Panc1 (cell line): ENCODE measurements at regions not wholly inside any gene's neighbourhood (a gene's known extent, or its start where the extent isn't known, plus 50 kb on each side); places are given as distances from the start of the nearest gene placed in this dataset.

Experiments
- ATAC-seq: fragments of 200-7000 bp; cut with Tn5 transposase; 2 replicates; pipeline ENCODE4 v1.9.1; 2020; ENCODE audit warnings: mild to moderate bottlenecking, moderate library complexity
- BruUV-seq: library from RNA; stranded (reverse); fragments of 400-500 nt; replicated peaks from 2 replicates; lab custom pipeline; 2021; lab: Mats Ljungman, UMichigan
- CTCF ChIA-PET: fragments of 300-600 bp; sonication (Branson Sonifier 250); formaldehyde crosslinking; loops from one replicate; lab custom pipeline; 2022; ENCODE audit warnings: antibody characterized with exemption; lab: Charles Lee
- POLR2A ChIA-PET: fragments of 300-600 bp; sonication (Branson Sonifier 250); formaldehyde crosslinking; loops from one replicate; lab custom pipeline; 2022; ENCODE audit warnings: antibody characterized with exemption; lab: Charles Lee
- DNase-seq: peaks from one replicate; pipeline ENCODE4 v3.0.0-alpha.2; 2010; ENCODE audit warnings: low read depth, low spot score
- H3K27ac ChIP-seq: 2 replicates; pipeline ENCODE4 v1.5.1; 2011; ENCODE audit warnings: mild to moderate bottlenecking, low read length, inconsistent platforms
- H3K27me3 ChIP-seq: fragments of 200-500 bp; sonication (Bioruptor generic); 2 replicates; pipeline ENCODE4 v1.6.0; 2014; ENCODE audit warnings: low read length, inconsistent platforms; ENCODE audit not compliant: control insufficient read depth, insufficient read depth
- H3K36me3 ChIP-seq: fragments of 200-500 bp; sonication (Bioruptor generic); 2 replicates; pipeline ENCODE4 v1.5.1; 2014; ENCODE audit warnings: inconsistent platforms, mild to moderate bottlenecking, low read length, moderate library complexity; ENCODE audit not compliant: control insufficient read depth, insufficient read depth
- H3K4me1 ChIP-seq: 2 replicates; pipeline ENCODE4 v1.5.1; 2011; ENCODE audit warnings: inconsistent platforms, mild to moderate bottlenecking, low read length, moderate library complexity; ENCODE audit not compliant: control insufficient read depth, insufficient read depth
- H3K4me3 ChIP-seq, 2 experiments: 2 replicates each; pipeline ENCODE4 v1.5.1; 2011 to 2012; ENCODE audit warnings: low read depth in 2 of 2, low read length in 2 of 2, mild to moderate bottlenecking in 2 of 2, inconsistent platforms in 1 of 2, moderate library complexity in 1 of 2
- H3K9me3 ChIP-seq: fragments of 200-500 bp; sonication (Bioruptor generic); 2 replicates; pipeline ENCODE4 v1.5.1; 2014; ENCODE audit warnings: low read depth, mild to moderate bottlenecking, inconsistent platforms, low read length, moderate library complexity; ENCODE audit not compliant: control insufficient read depth, insufficient read depth
- POLR2AphosphoS5 ChIP-seq: IDR thresholded peaks from 2 replicates; pipeline ENCODE4 v1.6.1; 2012; ENCODE audit warnings: mild to moderate bottlenecking, low read depth, low read length, moderate library complexity
- REST ChIP-seq, 2 experiments: IDR thresholded peaks; 2 replicates each; pipeline ENCODE4 v1.6.1; 2011 to 2012; ENCODE audit warnings: low read depth in 2 of 2, control low read depth in 1 of 2, low read length in 1 of 2, mild to moderate bottlenecking in 1 of 2, moderate library complexity in 1 of 2; ENCODE audit not compliant: insufficient read depth in 1 of 2
- SIN3A ChIP-seq: IDR thresholded peaks from 2 replicates; pipeline ENCODE4 v1.6.1; 2012; ENCODE audit warnings: low read depth, mild to moderate bottlenecking, low read length, moderate library complexity, borderline replicate concordance; ENCODE audit not compliant: insufficient read depth
- TCF7L2 ChIP-seq: IDR thresholded peaks from 2 replicates; pipeline ENCODE4 v1.6.1; 2011; ENCODE audit warnings: mild to moderate bottlenecking, low read depth, low read length, inconsistent platforms
- in situ Hi-C: cut with HindIII; loops from 2 replicates; pipeline ENCODE4 v1.10.0; 2016; ENCODE audit warnings: low sequenced_read_pairs, low pct_unique_long_range_greater_than_20kb
- intact Hi-C: fragments of 100-400 bp; cut with micrococcal nuclease; formaldehyde crosslinking; loops from one replicate; pipeline ENCODE4 v1.10.0; 2022; ENCODE audit not compliant: unreplicated experiment
- TF ChIP-seq, protein P1 (sequence below): fragments of 450-650 bp; IDR thresholded peaks from 2 replicates; pipeline ENCODE4 v1.5.1; 2017; ENCODE audit warnings: mild to moderate bottlenecking

DNA sequence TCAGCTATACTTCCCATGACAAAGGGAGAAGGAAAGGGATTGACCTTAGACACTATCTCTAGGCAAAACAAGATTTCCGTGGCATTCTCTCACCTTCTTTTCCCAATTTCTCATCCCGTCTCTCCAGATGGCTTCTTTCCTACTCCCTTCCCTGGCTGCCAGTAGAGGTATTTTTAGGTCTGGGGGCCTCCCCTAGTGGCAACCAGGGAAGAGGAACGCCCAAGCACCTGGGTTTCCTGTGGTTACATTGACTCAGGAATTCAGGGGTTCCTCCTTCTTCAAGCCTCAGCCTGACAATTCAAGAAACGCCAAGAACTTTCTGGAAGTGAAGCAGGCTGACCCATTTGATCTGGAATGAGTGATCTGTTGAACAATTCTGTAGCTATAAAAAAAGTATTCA is 111.5 kb upstream of the OSMR start:
- no peak for DNase-seq

DNA sequence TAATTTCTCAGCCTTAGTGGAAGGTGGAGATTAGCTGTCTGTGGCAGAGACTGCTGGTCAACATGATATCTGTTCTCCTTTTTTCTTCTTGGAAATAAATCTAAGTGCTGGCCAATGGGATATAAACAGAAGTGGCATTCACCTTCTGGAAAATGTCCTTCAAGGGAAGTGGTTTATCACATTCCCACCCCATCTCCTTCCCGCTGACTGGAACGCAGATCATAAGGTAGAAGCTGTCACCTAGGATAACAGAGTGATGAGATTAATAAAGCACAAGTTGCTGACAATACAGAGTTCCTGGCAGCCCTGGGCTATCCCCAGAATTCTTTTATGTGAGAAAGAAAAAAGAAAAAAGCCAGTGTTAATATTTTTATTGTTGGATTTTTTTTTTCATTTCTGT is 109.7 kb upstream of the OSMR start:
- Histone ChIP-seq H3K27me3 (no peaks in the 10 kb centered on the region), H3K36me3 (no peaks in the 10 kb centered on the region), H3K4me1 (no peaks in the 10 kb centered on the region), H3K9me3 (no peaks in the 10 kb centered on the region), H3K4me3 (no peak overlapping the region), H3K27ac (no peak overlapping the region)
- DNase-seq: no peak
- intact Hi-C loops: no loop called here
- CTCF ChIA-PET: no interaction called here
- TF ChIP-seq, protein P1, sequence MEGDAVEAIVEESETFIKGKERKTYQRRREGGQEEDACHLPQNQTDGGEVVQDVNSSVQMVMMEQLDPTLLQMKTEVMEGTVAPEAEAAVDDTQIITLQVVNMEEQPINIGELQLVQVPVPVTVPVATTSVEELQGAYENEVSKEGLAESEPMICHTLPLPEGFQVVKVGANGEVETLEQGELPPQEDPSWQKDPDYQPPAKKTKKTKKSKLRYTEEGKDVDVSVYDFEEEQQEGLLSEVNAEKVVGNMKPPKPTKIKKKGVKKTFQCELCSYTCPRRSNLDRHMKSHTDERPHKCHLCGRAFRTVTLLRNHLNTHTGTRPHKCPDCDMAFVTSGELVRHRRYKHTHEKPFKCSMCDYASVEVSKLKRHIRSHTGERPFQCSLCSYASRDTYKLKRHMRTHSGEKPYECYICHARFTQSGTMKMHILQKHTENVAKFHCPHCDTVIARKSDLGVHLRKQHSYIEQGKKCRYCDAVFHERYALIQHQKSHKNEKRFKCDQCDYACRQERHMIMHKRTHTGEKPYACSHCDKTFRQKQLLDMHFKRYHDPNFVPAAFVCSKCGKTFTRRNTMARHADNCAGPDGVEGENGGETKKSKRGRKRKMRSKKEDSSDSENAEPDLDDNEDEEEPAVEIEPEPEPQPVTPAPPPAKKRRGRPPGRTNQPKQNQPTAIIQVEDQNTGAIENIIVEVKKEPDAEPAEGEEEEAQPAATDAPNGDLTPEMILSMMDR: no peak
- no peak for TF ChIP-seq POLR2AphosphoS5
- no peak for TF ChIP-seq REST (IDR thresholded peaks at IDR 0.05; ENCODE audit: insufficient read depth in 1 of 2, low read depth in 2 of 2, low read length in 1 of 2)
- no peak for TF ChIP-seq SIN3A
- no peak for TF ChIP-seq TCF7L2
- ATAC-seq: no peak
- in situ Hi-C loops: no loop called here
- POLR2A ChIA-PET: no interaction called here
- BruUV-seq: no TSS peak

More for the DNA sequence above, 111.5 kb upstream of the OSMR start:
- no peaks in the 10 kb centered on the region for H3K4me1 ChIP-seq
- in situ Hi-C loops: no loop called here
- H3K4me3 ChIP-seq: no peak overlapping the region
- no peaks in the 10 kb centered on the region for H3K36me3 ChIP-seq
- CTCF ChIA-PET: no interaction called here
- H3K27ac ChIP-seq: peak overlapping the region; percentile 25; the same call in 1 of the 2 replicates
- TF ChIP-seq SIN3A (no peak), REST (IDR thresholded peaks at IDR 0.05; ENCODE audit: insufficient read depth in 1 of 2, low read depth in 2 of 2, low read length in 1 of 2) (no peak), POLR2AphosphoS5 (no peak), TCF7L2 (no peak)
- TF ChIP-seq, protein P1: 0 out of 2 replicates have a peak, but pooled peaks have one; percentile 13
- no peaks in the 10 kb centered on the region for H3K9me3 ChIP-seq
- no peaks in the 10 kb centered on the region for H3K27me3 ChIP-seq
- POLR2A ChIA-PET: no interaction called here
- ATAC-seq: no peak
- no TSS peak for BruUV-seq
- intact Hi-C loops: no loop called here
